ENCODE measurements at regions not wholly inside any gene's neighbourhood (a gene's known extent, or its start where the extent isn't known, plus 50 kb on each side); places are given as distances from the start of the nearest gene placed in this dataset.
"Not testable (repeated sequence)": the region's sequence is repeated elsewhere in the genome, so short reads cannot be mapped to it uniquely, and the experiment has no call there.

DNA sequence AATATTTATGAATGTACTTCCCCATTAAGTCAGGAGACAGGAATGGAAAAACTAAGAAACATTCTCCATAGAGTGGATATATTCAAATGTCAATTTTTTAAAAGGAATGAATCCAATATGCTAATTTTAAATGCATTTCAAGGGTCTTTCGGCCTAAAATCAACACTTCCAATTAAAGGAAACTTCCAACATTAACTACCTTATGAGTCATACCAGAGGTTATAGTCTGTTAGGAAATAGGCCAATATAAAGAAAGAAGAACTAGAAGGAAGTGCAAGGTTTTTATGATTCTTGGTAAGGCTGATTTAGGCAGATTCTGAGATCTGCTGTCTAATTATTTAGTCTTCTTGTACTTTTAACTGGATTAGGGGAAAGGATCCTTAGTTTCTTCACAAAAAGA is 260.1 kb upstream of the EDNRA start:
- TF ChIP-seq, protein P1, sequence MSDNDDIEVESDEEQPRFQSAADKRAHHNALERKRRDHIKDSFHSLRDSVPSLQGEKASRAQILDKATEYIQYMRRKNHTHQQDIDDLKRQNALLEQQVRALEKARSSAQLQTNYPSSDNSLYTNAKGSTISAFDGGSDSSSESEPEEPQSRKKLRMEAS (IDR thresholded peaks at IDR 0.05; ENCODE audit: low read depth, low read length): no peak
- TF ChIP-seq, protein P2, sequence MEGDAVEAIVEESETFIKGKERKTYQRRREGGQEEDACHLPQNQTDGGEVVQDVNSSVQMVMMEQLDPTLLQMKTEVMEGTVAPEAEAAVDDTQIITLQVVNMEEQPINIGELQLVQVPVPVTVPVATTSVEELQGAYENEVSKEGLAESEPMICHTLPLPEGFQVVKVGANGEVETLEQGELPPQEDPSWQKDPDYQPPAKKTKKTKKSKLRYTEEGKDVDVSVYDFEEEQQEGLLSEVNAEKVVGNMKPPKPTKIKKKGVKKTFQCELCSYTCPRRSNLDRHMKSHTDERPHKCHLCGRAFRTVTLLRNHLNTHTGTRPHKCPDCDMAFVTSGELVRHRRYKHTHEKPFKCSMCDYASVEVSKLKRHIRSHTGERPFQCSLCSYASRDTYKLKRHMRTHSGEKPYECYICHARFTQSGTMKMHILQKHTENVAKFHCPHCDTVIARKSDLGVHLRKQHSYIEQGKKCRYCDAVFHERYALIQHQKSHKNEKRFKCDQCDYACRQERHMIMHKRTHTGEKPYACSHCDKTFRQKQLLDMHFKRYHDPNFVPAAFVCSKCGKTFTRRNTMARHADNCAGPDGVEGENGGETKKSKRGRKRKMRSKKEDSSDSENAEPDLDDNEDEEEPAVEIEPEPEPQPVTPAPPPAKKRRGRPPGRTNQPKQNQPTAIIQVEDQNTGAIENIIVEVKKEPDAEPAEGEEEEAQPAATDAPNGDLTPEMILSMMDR (IDR thresholded peaks at IDR 0.05; ENCODE audit: low read depth, low read length): no peak
- H3K4me3 ChIP-seq (ENCODE audit: low read depth, low read length): no peak overlapping the region
- peak; percentile 2 for DNase-seq (ENCODE audit: low read depth)

DNA sequence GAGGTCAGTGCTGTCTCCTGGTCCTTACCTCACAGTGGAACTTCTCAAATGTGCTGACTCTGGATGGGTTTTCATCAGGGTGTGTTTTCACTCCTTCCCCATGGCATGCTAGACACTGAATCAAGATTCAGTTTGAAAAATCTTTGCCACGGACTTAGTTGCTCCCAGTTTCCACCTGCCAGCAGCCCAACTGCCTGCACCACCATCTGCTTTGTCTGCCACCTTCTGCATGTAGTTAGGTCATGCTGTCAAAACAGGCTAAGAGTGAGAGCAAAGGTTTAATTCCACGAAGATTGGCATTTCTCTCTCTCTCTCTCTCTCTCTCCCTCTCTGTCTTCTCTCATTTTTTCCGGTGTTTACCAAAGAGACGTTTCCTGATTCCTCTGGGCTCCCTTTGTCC is 258.0 kb upstream of the EDNRA start:
- H3K4me3 ChIP-seq (ENCODE audit: low read depth, low read length): no peak overlapping the region
- DNase-seq (ENCODE audit: low read depth): no peak
- TF ChIP-seq POLR2A (IDR thresholded peaks at IDR 0.05; ENCODE audit: extremely low read depth, insufficient read length) (no peak), MYC (IDR thresholded peaks at IDR 0.05; ENCODE audit: low read depth, low read length) (no peak)

DNA sequence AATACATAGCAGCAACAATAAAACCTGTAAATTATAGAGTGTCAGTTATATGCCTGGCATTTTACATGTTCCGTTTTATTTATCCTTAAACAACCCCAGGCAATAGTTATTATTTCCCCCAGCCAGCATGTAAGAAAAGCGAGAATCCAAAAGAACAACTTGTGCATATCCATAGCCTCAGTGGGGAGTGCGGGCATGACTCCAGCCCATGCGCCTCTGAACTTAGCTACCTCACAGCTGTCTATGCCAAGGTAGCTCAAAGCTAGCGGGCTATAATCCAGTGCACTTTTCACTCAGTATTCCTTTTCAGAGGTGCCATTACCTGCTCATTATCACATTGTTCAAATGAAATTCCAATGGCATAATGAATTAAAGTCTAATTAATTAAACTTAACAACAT is 257.3 kb upstream of the EDNRA start:
- no peak for DNase-seq (ENCODE audit: low read depth)
- H3K4me3 ChIP-seq (ENCODE audit: low read depth, low read length): no peak overlapping the region
- TF ChIP-seq, protein P1 (IDR thresholded peaks at IDR 0.05; ENCODE audit: low read depth, low read length): no peak

DNA sequence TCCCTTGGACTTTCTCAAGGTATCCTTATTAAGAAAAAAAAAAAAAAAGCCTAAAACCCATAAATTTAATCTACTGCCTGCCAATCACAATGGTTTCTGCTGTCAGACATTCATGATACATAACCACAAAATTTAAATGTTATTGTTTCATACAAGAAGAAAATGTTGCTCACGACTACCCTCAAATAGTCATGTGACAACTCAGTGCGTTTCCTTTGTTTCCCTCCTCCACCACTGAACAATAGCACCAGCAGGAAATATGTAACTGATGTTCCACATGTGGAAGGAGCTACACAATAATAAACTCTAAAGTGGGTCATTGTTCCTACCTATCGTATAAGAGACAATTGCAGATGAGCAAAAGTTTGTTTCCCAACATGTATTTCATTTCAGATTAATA is 244.1 kb upstream of the EDNRA start:
- TF ChIP-seq MYC (IDR thresholded peaks at IDR 0.05; ENCODE audit: low read depth, low read length): no peak
- TF ChIP-seq, protein P2 (IDR thresholded peaks at IDR 0.05; ENCODE audit: low read depth, low read length): no peak
- TF ChIP-seq POLR2A (IDR thresholded peaks at IDR 0.05; ENCODE audit: extremely low read depth, insufficient read length): no peak
- TF ChIP-seq, protein P1 (IDR thresholded peaks at IDR 0.05; ENCODE audit: low read depth, low read length): no peak
- no peak for DNase-seq (ENCODE audit: low read depth)
- H3K4me3 ChIP-seq (ENCODE audit: low read depth, low read length): no peak overlapping the region

DNA sequence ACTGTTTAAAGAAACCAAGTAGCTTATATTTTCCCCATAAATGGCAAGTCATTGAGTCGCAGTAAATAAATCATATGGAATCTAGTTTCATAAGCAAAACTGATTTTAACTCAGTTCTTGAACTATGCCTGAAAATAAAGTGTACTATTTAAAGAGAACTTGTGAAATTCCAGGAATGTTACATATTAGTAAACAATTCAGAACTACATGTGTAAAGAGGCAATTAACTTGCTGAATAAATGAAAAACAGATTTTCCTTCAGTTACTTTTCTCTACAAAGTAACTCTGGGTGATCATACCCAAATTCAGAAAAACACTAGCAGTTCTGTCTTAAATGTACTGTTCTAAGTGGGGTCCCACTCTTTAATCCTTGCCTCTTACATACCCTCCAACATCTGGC is 236.1 kb upstream of the EDNRA start:
- no peak overlapping the region for H3K4me3 ChIP-seq (ENCODE audit: low read depth, low read length)
- TF ChIP-seq, protein P2 (IDR thresholded peaks at IDR 0.05; ENCODE audit: low read depth, low read length): no peak
- no peak for TF ChIP-seq POLR2A (IDR thresholded peaks at IDR 0.05; ENCODE audit: extremely low read depth, insufficient read length)
- no peak for TF ChIP-seq MYC (IDR thresholded peaks at IDR 0.05; ENCODE audit: low read depth, low read length)
- TF ChIP-seq, protein P1 (IDR thresholded peaks at IDR 0.05; ENCODE audit: low read depth, low read length): no peak
- DNase-seq (ENCODE audit: low read depth): no peak

DNA sequence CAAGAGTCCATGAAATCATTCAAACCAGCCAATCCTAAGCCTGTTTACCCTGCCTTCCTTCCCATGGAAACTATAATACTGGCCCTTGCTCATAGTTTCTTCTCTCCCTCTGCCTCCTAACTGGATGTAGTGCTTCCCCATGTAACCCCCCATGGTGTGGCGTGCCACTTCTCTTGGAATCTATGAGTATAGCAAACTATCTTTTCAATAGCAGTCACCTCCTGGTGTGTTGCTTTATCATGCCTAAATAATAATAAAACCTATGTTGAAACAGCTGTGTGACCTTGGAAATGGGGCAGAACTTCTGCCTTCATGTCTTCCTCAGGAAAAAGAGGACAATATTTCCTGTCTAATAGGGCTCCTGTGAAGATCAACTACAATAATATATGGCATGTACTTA is 234.8 kb upstream of the EDNRA start:
- no peak overlapping the region for H3K4me3 ChIP-seq (ENCODE audit: low read depth, low read length)
- TF ChIP-seq MYC (IDR thresholded peaks at IDR 0.05; ENCODE audit: low read depth, low read length) (no peak), POLR2A (IDR thresholded peaks at IDR 0.05; ENCODE audit: extremely low read depth, insufficient read length) (no peak)
- TF ChIP-seq, protein P1 (IDR thresholded peaks at IDR 0.05; ENCODE audit: low read depth, low read length): no peak
- TF ChIP-seq, protein P2 (IDR thresholded peaks at IDR 0.05; ENCODE audit: low read depth, low read length): no peak
- no peak for DNase-seq (ENCODE audit: low read depth)

DNA sequence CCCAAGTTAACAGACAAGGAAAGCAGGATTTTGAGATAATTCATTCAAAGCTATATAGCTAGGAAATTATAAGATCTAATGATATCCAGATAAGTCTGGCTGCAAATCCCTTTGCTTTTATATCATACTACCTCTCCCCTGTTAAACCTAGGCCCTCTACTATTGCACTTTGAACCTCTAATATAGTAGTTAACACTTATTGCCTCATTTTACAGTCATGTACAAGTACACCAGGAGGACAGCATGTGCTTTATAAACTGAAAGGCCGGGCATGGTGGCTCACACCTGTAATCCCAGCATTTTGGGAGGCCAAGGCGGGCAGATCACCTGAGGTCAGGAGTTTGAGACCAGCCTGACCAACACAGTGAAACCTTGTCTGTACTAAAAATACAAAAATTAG is 234.4 kb upstream of the EDNRA start:
- H3K4me3 ChIP-seq (ENCODE audit: low read depth, low read length); DNase-seq (ENCODE audit: low read depth): not testable (repeated sequence)
